Uterus (tissue), 2 donors: ENCODE measurements at regions not wholly inside any gene's neighbourhood (a gene's known extent, or its start where the extent isn't known, plus 50 kb on each side); places are given as distances from the start of the nearest gene placed in this dataset.

ENCODE experiments used
- CTCF ChIP-seq, 4 experiments: fragments of 200-600 bp in 2 of 4; fragments of 450-650 bp in 2 of 4; sonication (generic) in 2 of 4; IDR thresholded peaks; one replicate each; pipeline ENCODE4 v1.5.1; 2016 to 2019; ENCODE audit warnings: antibody characterized with exemption in 4 of 4, mild to moderate bottlenecking in 2 of 4, moderate library complexity in 1 of 4
- POLR2A ChIP-seq, 2 donors: fragments of 450-650 bp; IDR thresholded peaks; one replicate each; pipeline ENCODE4 v1.6.1; 2016; ENCODE audit warnings: antibody characterized with exemption in 2 of 2, mild to moderate bottlenecking in 1 of 2, moderate library complexity in 1 of 2

- TF ChIP-seq CTCF (IDR thresholded peaks at IDR 0.05) (no peak), POLR2A (IDR thresholded peaks at IDR 0.05) (no peak)
Measured at GRCh38 chr10:10788761-10789160, 228.9 kb upstream of the CELF2 start.
